Esophagus squamous epithelium (tissue), 4 donors: ENCODE measurements at regions not wholly inside any gene's neighbourhood (a gene's known extent, or its start where the extent isn't known, plus 50 kb on each side); places are given as distances from the start of the nearest gene placed in this dataset.

Source experiments
- CTCF ChIP-seq, 6 experiments: fragments of 450-650 bp in 4 of 6; fragments of 200-600 bp in 2 of 6; sonication (generic) in 2 of 6; IDR thresholded peaks; one replicate each; pipeline ENCODE4 v1.5.1; 2016 to 2019; ENCODE audit warnings: antibody characterized with exemption in 6 of 6, mild to moderate bottlenecking in 4 of 6, moderate library complexity in 4 of 6
- POLR2A ChIP-seq, 4 donors: fragments of 450-650 bp; IDR thresholded peaks; one replicate each; pipeline ENCODE4 v1.6.1; 2017; ENCODE audit warnings: antibody characterized with exemption in 4 of 4, mild to moderate bottlenecking in 4 of 4, moderate library complexity in 3 of 4

- TF ChIP-seq CTCF (IDR thresholded peaks at IDR 0.05) (no peak), POLR2A (IDR thresholded peaks at IDR 0.05) (no peak)
Measured at GRCh38 chr1:228883535-228883934, 148.3 kb downstream of the RHOU start.
